Endothelial cell of hepatic sinusoid (primary cell): ENCODE measurements at regions not wholly inside any gene's neighbourhood (a gene's known extent, or its start where the extent isn't known, plus 50 kb on each side); places are given as distances from the start of the nearest gene placed in this dataset.
"Not testable (repeated sequence)": the region's sequence is repeated elsewhere in the genome, so short reads cannot be mapped to it uniquely, and the experiment has no call there.

Experiments used
- in situ Hi-C: cut with HindIII; loops from 2 replicates; pipeline ENCODE4 v1.10.0; 2017; ENCODE audit warnings: low sequenced_read_pairs

- in situ Hi-C loops = no loop called here
Measured at GRCh38 chr13:31385540-31385939, 185.8 kb downstream of the B3GLCT start.

GRCh38 chr13:31394506-31394905, 194.7 kb downstream of the B3GLCT start:
- in situ Hi-C loops = no loop called here

GRCh38 chr13:31395090-31395489, 195.3 kb downstream of the B3GLCT start:
- in situ Hi-C loops = no loop called here

GRCh38 chr13:31399690-31400089, 199.9 kb downstream of the B3GLCT start:
- in situ Hi-C loops = no loop called here

- in situ Hi-C loops = not testable (repeated sequence)
Measured at GRCh38 chr13:31403711-31404110, 203.9 kb downstream of the B3GLCT start.

- in situ Hi-C loops = no loop called here
Measured at GRCh38 chr13:31408927-31409326, 209.2 kb downstream of the B3GLCT start.

- in situ Hi-C loops = no loop called here
Measured at GRCh38 chr13:31409678-31410356, 210.0 kb downstream of the B3GLCT start.

- in situ Hi-C loops = no loop called here
Measured at GRCh38 chr13:31413516-31413915, 213.7 kb downstream of the B3GLCT start.

- in situ Hi-C loops = no loop called here
Measured at GRCh38 chr13:31416066-31416465, 216.3 kb downstream of the B3GLCT start.

- in situ Hi-C loops = no loop called here
Measured at GRCh38 chr13:31418186-31418585, 218.4 kb downstream of the B3GLCT start.

- in situ Hi-C loops = no loop called here
Measured at GRCh38 chr13:31421756-31422155, 222.0 kb downstream of the B3GLCT start.

GRCh38 chr13:31424130-31424729, 224.5 kb downstream of the B3GLCT start:
- in situ Hi-C loops = no loop called here

GRCh38 chr13:31426395-31426794, 226.6 kb downstream of the B3GLCT start:
- in situ Hi-C loops = loop anchor here (25.0 kb wide), 1 partner anchor 189 kb away; no protein-coding TSS in a partner anchor

GRCh38 chr13:31427151-31428100, 227.7 kb downstream of the B3GLCT start:
- in situ Hi-C loops = loop anchor here (25.0 kb wide), 1 partner anchor 190 kb away; no protein-coding TSS in a partner anchor

GRCh38 chr13:31431722-31432137, 232.0 kb downstream of the B3GLCT start:
- in situ Hi-C loops = loop anchor here (25.0 kb wide), 1 partner anchor 194 kb away; no protein-coding TSS in a partner anchor

- in situ Hi-C loops = loop anchor here (25.0 kb wide), 1 partner anchor 196 kb away; no protein-coding TSS in a partner anchor
Measured at GRCh38 chr13:31433207-31433606, 233.4 kb downstream of the B3GLCT start.

GRCh38 chr13:31433746-31434145, 234.0 kb downstream of the B3GLCT start:
- in situ Hi-C loops = loop anchor here (25.0 kb wide), 1 partner anchor 196 kb away; no protein-coding TSS in a partner anchor

- in situ Hi-C loops = loop anchor here (25.0 kb wide), 1 partner anchor 197 kb away; no protein-coding TSS in a partner anchor
Measured at GRCh38 chr13:31434613-31435012, 234.8 kb downstream of the B3GLCT start.

GRCh38 chr13:31435536-31435935, 235.8 kb downstream of the B3GLCT start:
- in situ Hi-C loops = loop anchor here (25.0 kb wide), 1 partner anchor 198 kb away; no protein-coding TSS in a partner anchor

GRCh38 chr13:31436478-31436877, 236.7 kb downstream of the B3GLCT start:
- in situ Hi-C loops = loop anchor here (25.0 kb wide), 1 partner anchor 199 kb away; no protein-coding TSS in a partner anchor

- in situ Hi-C loops = loop anchor here (25.0 kb wide), 1 partner anchor 201 kb away; no protein-coding TSS in a partner anchor
Measured at GRCh38 chr13:31437975-31438374, 238.2 kb downstream of the B3GLCT start.
